D721Med (cell line): ENCODE measurements at regions not wholly inside any gene's neighbourhood (a gene's known extent, or its start where the extent isn't known, plus 50 kb on each side); places are given as distances from the start of the nearest gene placed in this dataset.

Experiments
- DNase-seq: peaks from one replicate; pipeline ENCODE4 v3.0.0; 2011; ENCODE audit warnings: low spot score; ENCODE audit not compliant: insufficient read length
- FAIRE-seq: peaks from 2 replicates; lab custom pipeline; 2011; peaks lifted over from hg19 to GRCh38; lab: Jason Lieb, UNC
- TF ChIP-seq, protein P1 (sequence below): IDR thresholded peaks from 2 replicates; pipeline ENCODE4 v1.5.1; 2012; ENCODE audit warnings: mild to moderate bottlenecking, control low read depth; ENCODE audit not compliant: insufficient read depth; ENCODE audit errors: missing control alignments

DNA sequence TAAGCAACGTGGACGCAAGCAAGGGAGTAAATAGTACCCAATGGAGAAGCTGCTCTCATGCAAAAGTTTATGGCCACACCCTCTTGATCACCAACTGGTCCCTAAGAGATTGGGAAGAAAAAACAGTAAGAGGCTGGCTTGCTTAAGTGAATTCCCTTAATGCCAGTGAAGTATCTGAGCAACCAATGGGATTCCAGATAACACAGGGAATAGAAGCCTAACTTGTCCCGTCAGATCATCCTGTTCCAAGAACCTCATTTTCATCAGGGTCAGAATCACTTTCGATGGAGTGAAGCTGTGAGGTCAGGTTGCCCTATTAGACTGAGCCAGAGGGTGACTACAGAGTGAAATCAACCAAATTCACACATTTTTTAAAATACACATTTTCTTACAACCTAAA lies 104.3 kb downstream of the CD47 start:
- FAIRE-seq (no peak), DNase-seq (no peak)
- TF ChIP-seq, protein P1, sequence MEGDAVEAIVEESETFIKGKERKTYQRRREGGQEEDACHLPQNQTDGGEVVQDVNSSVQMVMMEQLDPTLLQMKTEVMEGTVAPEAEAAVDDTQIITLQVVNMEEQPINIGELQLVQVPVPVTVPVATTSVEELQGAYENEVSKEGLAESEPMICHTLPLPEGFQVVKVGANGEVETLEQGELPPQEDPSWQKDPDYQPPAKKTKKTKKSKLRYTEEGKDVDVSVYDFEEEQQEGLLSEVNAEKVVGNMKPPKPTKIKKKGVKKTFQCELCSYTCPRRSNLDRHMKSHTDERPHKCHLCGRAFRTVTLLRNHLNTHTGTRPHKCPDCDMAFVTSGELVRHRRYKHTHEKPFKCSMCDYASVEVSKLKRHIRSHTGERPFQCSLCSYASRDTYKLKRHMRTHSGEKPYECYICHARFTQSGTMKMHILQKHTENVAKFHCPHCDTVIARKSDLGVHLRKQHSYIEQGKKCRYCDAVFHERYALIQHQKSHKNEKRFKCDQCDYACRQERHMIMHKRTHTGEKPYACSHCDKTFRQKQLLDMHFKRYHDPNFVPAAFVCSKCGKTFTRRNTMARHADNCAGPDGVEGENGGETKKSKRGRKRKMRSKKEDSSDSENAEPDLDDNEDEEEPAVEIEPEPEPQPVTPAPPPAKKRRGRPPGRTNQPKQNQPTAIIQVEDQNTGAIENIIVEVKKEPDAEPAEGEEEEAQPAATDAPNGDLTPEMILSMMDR: no peak

GRCh38 chr3:107985496-107985895 lies 105.3 kb downstream of the CD47 start:
- no peak for DNase-seq
- no peak for FAIRE-seq
- TF ChIP-seq, protein P1: no peak

DNA sequence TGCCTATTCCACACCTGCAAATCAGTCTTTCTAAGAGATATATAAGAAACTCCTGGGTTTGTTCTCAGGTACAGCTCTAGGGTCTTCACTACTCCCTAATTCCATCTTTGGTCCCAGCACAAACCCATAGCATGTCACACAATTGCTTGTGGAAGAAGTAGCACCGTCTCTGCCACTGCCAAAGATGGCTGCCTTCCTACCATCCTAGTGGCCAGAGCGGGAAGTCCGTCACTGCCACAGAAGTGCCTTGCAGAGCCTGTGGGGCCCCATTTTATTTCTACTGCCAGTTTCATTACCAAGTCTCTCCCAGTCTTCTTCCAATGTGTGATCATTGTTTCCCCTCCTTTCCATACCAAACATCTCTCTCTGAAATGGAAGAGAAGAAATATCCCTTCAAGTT lies 107.6 kb downstream of the CD47 start:
- DNase-seq (no peak), FAIRE-seq (no peak)
- TF ChIP-seq, protein P1: no peak

DNA sequence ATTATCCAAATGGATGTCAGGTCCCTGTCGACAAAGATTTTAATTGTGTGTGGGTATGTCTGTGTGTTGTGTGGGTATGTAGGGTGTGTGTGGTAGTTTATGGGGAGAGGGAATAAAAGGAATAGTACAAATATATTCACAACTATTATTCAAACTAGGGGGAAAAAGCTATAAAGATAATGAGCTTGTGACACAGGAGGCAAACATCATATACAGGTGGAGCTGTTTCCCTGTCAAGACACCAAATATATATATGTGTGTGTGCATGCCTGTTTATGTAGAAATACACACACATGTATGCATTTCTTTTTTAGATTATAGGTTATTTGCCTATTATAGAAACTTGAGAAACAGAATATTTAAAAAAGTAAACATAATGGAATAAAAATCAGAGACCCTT lies 108.7 kb downstream of the CD47 start:
- no peak for FAIRE-seq
- TF ChIP-seq, protein P1: no peak
- DNase-seq: no peak

GRCh38 chr3:107981471-107982111 lies 109.2 kb downstream of the CD47 start:
- TF ChIP-seq, protein P1: no peak
- no peak for DNase-seq
- no peak for FAIRE-seq

GRCh38 chr3:107979538-107979937 lies 111.3 kb downstream of the CD47 start:
- TF ChIP-seq, protein P1: no peak
- no peak for DNase-seq
- no peak for FAIRE-seq
